ENCODE measurements at regions not wholly inside any gene's neighbourhood (a gene's known extent, or its start where the extent isn't known, plus 50 kb on each side); places are given as distances from the start of the nearest gene placed in this dataset.

DNA sequence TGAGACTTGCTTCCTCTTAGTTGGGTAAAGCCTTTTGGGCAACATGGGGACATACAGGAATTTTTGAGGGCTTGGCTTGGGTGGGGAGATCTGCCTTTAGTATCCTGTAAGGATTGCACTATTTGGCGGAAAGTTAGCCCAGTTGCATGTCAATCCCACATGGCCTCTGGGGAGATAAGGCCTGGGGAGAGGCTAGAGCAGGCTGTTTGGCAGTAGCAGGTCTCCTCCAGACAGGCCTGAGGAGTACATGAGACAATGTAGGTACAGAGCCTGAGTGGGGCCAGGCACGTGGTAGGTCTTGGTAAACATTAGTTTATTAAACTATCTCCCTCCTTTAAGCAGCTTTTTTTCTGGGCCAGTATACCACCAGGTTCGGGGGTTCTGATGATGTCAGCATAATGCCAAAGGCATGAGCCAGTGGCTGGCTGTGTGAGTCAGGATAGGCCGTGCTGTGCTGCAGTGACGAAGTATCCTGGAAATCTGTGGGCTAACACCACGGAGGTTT, 147.9 kb downstream of the VEGFA start:
- H3K4ac ChIP-seq (ENCODE audit: low read depth, low read length), result no peak overlapping the region
- no peak overlapping the region for H4K8ac ChIP-seq (replicated peaks; ENCODE audit: insufficient read length, low read depth, low read length)
- no peaks in the 10 kb centered on the region for H4K20me1 ChIP-seq (ENCODE audit: control insufficient read depth, insufficient read depth, insufficient read length)
- WGBS (ENCODE audit: extremely low coverage, insufficient read length, low lambda C conversion rate), result no CpG with 5 or more reads among the region's 6 CpGs
- H3K14ac ChIP-seq (ENCODE audit: insufficient read depth, low read length), result no peak overlapping the region; the same call in 1 of the 2 replicates
- no peaks in the 10 kb centered on the region for H3K36me3 Mint-ChIP-seq (ENCODE audit: insufficient read depth in 1 of 3, low read depth in 3 of 3)
- no peaks in the 10 kb centered on the region for H3K79me2 ChIP-seq (ENCODE audit: insufficient read depth, low read length)
- H3K9ac ChIP-seq (ENCODE audit: extremely low read depth, insufficient read length, low read length), result no peak overlapping the region
- DNase-seq, result no peak
- H3K27ac Mint-ChIP-seq, result no peak overlapping the region; a peak in 1 of 7 replicates
- H2AFZ ChIP-seq (ENCODE audit: low read length), result no peak overlapping the region
- H3K27ac ChIP-seq (ENCODE audit: insufficient read length, low read depth, low read length), result no peak overlapping the region
- H3K9me3 ChIP-seq (ENCODE audit: control insufficient read depth, low read depth, low read length), result no peaks in the 10 kb centered on the region
- no peak overlapping the region for H2BK120ac ChIP-seq (ENCODE audit: low read depth, low read length, poor library complexity, severe bottlenecking)
- no peak overlapping the region for H3T11ph ChIP-seq (ENCODE audit: low read length)
- no peaks in the 10 kb centered on the region for H3K4me1 ChIP-seq (ENCODE audit: insufficient read depth, low read length)
- no peak overlapping the region for H2BK5ac ChIP-seq (ENCODE audit: insufficient read length, low read length)
- H2BK20ac ChIP-seq (ENCODE audit: low read depth, low read length, poor library complexity, severe bottlenecking), result no peak overlapping the region
- H3K4me3 Mint-ChIP-seq, result no peak overlapping the region
- no peak overlapping the region for H3K4me2 ChIP-seq (ENCODE audit: insufficient read depth, insufficient read length, low read length)
- no peak overlapping the region for H4K5ac ChIP-seq (ENCODE audit: insufficient read length, low read depth, low read length)
- no peaks in the 10 kb centered on the region for H3K79me1 ChIP-seq (ENCODE audit: insufficient read depth, low read depth, low read length, poor library complexity, severe bottlenecking)
- H3K27me3 Mint-ChIP-seq (ENCODE audit: low read depth), result no peaks in the 10 kb centered on the region; the same call in 1 of the 2 replicates
- no peaks in the 10 kb centered on the region for H3K23me2 ChIP-seq (ENCODE audit: insufficient read length, low read depth, low read length, poor library complexity, severe bottlenecking)
- no peak overlapping the region for H3K23ac ChIP-seq (ENCODE audit: insufficient read length, low read depth, low read length)
- no peak overlapping the region for H3K18ac ChIP-seq (ENCODE audit: insufficient read length, low read depth, low read length)
- H2BK15ac ChIP-seq (ENCODE audit: low read depth, low read length), result no peak overlapping the region
- no peak overlapping the region for H3K56ac ChIP-seq (ENCODE audit: insufficient read length, low read depth, low read length)
- H3K27me3 ChIP-seq (ENCODE audit: insufficient read depth, low read length), result no peaks in the 10 kb centered on the region
- H4K91ac ChIP-seq (ENCODE audit: insufficient read length, low read depth, low read length), result no peak overlapping the region
- no peaks in the 10 kb centered on the region for H3K9me3 Mint-ChIP-seq
- H2BK12ac ChIP-seq (ENCODE audit: insufficient read length, low read depth, low read length), result no peak overlapping the region
- peaks cover 10 to 28% of the 10 kb centered on the region in 2 experiments for H3K4me1 Mint-ChIP-seq
- H2AK5ac ChIP-seq (ENCODE audit: insufficient read length, low read length), result no peak overlapping the region
- TF ChIP-seq, protein P1, sequence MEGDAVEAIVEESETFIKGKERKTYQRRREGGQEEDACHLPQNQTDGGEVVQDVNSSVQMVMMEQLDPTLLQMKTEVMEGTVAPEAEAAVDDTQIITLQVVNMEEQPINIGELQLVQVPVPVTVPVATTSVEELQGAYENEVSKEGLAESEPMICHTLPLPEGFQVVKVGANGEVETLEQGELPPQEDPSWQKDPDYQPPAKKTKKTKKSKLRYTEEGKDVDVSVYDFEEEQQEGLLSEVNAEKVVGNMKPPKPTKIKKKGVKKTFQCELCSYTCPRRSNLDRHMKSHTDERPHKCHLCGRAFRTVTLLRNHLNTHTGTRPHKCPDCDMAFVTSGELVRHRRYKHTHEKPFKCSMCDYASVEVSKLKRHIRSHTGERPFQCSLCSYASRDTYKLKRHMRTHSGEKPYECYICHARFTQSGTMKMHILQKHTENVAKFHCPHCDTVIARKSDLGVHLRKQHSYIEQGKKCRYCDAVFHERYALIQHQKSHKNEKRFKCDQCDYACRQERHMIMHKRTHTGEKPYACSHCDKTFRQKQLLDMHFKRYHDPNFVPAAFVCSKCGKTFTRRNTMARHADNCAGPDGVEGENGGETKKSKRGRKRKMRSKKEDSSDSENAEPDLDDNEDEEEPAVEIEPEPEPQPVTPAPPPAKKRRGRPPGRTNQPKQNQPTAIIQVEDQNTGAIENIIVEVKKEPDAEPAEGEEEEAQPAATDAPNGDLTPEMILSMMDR (conservative IDR thresholded peaks at IDR 0.05), result no peak
